Calu3 (cell line): ENCODE measurements at regions not wholly inside any gene's neighbourhood (a gene's known extent, or its start where the extent isn't known, plus 50 kb on each side); places are given as distances from the start of the nearest gene placed in this dataset.

Experiments used
- BruUV-seq: library from RNA; stranded (reverse); fragments of 400-500 nt; replicated peaks from 2 replicates; lab custom pipeline; 2021; lab: Mats Ljungman, UMichigan
- CTCF ChIA-PET: fragments of 300-600 bp; sonication (Branson Sonifier 250); formaldehyde crosslinking; loops from one replicate; lab custom pipeline; 2022; ENCODE audit warnings: antibody characterized with exemption; lab: Charles Lee
- DNase-seq: peaks from one replicate; pipeline ENCODE4 v3.0.0; 2022
- H3K27ac Mint-ChIP-seq: one replicate; pipeline ENCODE4 v1.8.0; 2022; ENCODE audit warnings: mixed read lengths; ENCODE audit not compliant: unreplicated experiment
- H3K27me3 Mint-ChIP-seq: one replicate; pipeline ENCODE4 v1.8.0; 2022; ENCODE audit warnings: mixed read lengths; ENCODE audit not compliant: unreplicated experiment
- H3K36me3 Mint-ChIP-seq: one replicate; pipeline ENCODE4 v1.8.0; 2022; ENCODE audit warnings: mild to moderate bottlenecking, moderate library complexity, mixed read lengths; ENCODE audit not compliant: insufficient read depth, unreplicated experiment
- H3K4me1 Mint-ChIP-seq: one replicate; pipeline ENCODE4 v1.8.0; 2022; ENCODE audit warnings: mild to moderate bottlenecking, low read depth, mixed read lengths; ENCODE audit not compliant: unreplicated experiment
- H3K4me3 Mint-ChIP-seq: one replicate; pipeline ENCODE4 v1.8.0; 2022; ENCODE audit warnings: mild to moderate bottlenecking, low read depth, moderate library complexity, mixed read lengths; ENCODE audit not compliant: unreplicated experiment
- H3K9me3 Mint-ChIP-seq: one replicate; pipeline ENCODE4 v1.8.0; 2022; ENCODE audit warnings: low read depth, mixed read lengths; ENCODE audit not compliant: unreplicated experiment
- CTCF ChIP-seq: fragments of 200-600 bp; IDR thresholded peaks from one replicate; pipeline ENCODE4 v1.8.0; 2022; ENCODE audit warnings: antibody characterized with exemption; ENCODE audit not compliant: unreplicated experiment
- intact Hi-C: fragments of 100-400 bp; cut with micrococcal nuclease; formaldehyde crosslinking; loops from one replicate; pipeline ENCODE4 v1.10.0; 2022; ENCODE audit not compliant: unreplicated experiment

GRCh38 chr1:29936031-29936544, 699.8 kb downstream of the PTPRU start:
- H3K27me3 Mint-ChIP-seq, result peaks cover 41% of the 10 kb centered on the region
- H3K36me3 Mint-ChIP-seq, result no peaks in the 10 kb centered on the region
- CTCF ChIA-PET, result no interaction called here

GRCh38 chr1:29934255-29934772, 698.0 kb downstream of the PTPRU start:
- Mint-ChIP-seq H3K9me3 (no peaks in the 10 kb centered on the region), H3K27ac (no peak overlapping the region), H3K36me3 (no peaks in the 10 kb centered on the region), H3K27me3 (peaks cover 35% of the 10 kb centered on the region), H3K4me3 (no peak overlapping the region), H3K4me1 (peaks cover 24% of the 10 kb centered on the region)
- no peak for TF ChIP-seq CTCF
- intact Hi-C loops, result no loop called here
- DNase-seq, result no peak
- no TSS peak for BruUV-seq
- CTCF ChIA-PET, result no interaction called here

More at GRCh38 chr1:29936031-29936544, 699.8 kb downstream of the PTPRU start:
- Mint-ChIP-seq H3K4me1 (peaks cover 24% of the 10 kb centered on the region), H3K4me3 (no peak overlapping the region), H3K27ac (no peak overlapping the region), H3K9me3 (no peaks in the 10 kb centered on the region)
- no peak for DNase-seq
- no TSS peak for BruUV-seq
- intact Hi-C loops, result no loop called here
- TF ChIP-seq CTCF, result no peak

GRCh38 chr1:29933067-29933466, 696.7 kb downstream of the PTPRU start:
- TF ChIP-seq CTCF, result no peak
- CTCF ChIA-PET, result no interaction called here
- Mint-ChIP-seq H3K9me3 (no peaks in the 10 kb centered on the region), H3K36me3 (no peaks in the 10 kb centered on the region), H3K27ac (no peak overlapping the region), H3K4me3 (no peak overlapping the region), H3K4me1 (peaks cover 24% of the 10 kb centered on the region), H3K27me3 (peaks cover 43% of the 10 kb centered on the region)
- intact Hi-C loops, result no loop called here
- no peak for DNase-seq
- BruUV-seq, result no TSS peak

GRCh38 chr1:29932626-29933025, 696.3 kb downstream of the PTPRU start:
- no peak overlapping the region for H3K27ac Mint-ChIP-seq
- intact Hi-C loops, result no loop called here
- H3K27me3 Mint-ChIP-seq, result peaks cover 44% of the 10 kb centered on the region
- no peak for TF ChIP-seq CTCF
- no peaks in the 10 kb centered on the region for H3K9me3 Mint-ChIP-seq
- H3K36me3 Mint-ChIP-seq, result no peaks in the 10 kb centered on the region
- no peak overlapping the region for H3K4me3 Mint-ChIP-seq
- CTCF ChIA-PET, result no interaction called here
- BruUV-seq, result no TSS peak
- peaks cover 24% of the 10 kb centered on the region for H3K4me1 Mint-ChIP-seq
- no peak for DNase-seq
